Fibroblast of pulmonary artery (primary cell): ENCODE measurements at regions not wholly inside any gene's neighbourhood (a gene's known extent, or its start where the extent isn't known, plus 50 kb on each side); places are given as distances from the start of the nearest gene placed in this dataset.

ENCODE experiments used
- DNase-seq: peaks from one replicate; pipeline ENCODE4 v3.0.0-alpha.2; 2010; ENCODE audit warnings: low read depth
- H3K4me3 ChIP-seq: replicated peaks from 2 replicates; pipeline ENCODE4 v1.5.1; 2011; ENCODE audit warnings: low read depth, mild to moderate bottlenecking, control low read depth, low read length, moderate library complexity
- TF ChIP-seq, protein P1 (sequence below): IDR thresholded peaks from 2 replicates; pipeline ENCODE4 v1.5.1; 2011; ENCODE audit warnings: mild to moderate bottlenecking, control low read depth, low read length, inconsistent platforms; ENCODE audit errors: missing control alignments

DNA sequence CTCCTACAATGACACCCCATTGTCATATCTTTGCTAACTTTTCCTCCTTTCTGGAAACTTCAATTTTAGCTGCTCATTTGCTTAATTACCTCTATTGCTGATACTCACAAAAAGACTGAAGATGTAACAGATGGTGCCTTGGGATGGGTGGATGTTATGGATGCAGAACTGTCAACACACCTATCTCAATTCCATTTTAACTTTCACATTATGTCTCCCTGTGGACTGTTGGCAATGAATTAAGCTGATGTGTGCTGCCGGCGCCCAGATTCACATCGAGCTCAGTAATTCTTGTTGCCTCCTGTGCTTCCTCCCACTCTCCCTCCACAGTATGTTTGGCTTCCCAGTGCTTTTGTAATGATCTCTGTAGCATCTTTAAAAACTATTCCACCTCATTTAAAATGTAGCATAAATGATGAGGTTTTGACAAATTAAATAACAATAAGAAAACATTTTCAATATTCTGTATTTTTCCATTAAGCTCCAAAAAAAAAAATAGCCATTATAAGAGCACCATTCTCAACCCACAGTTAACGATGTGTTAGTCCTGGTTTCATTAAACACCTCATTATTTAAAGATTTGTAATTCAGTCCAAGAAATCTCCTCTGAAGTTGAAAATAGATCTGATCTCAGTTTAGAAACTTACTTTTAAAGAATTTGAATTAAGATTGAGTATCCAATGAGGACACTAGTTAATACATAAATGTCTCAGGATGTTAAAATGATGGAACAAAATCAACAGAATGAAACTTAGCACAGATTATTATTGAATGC lies 99.9 kb upstream of the FAM216B start:
- no peak for DNase-seq
- TF ChIP-seq, protein P1, sequence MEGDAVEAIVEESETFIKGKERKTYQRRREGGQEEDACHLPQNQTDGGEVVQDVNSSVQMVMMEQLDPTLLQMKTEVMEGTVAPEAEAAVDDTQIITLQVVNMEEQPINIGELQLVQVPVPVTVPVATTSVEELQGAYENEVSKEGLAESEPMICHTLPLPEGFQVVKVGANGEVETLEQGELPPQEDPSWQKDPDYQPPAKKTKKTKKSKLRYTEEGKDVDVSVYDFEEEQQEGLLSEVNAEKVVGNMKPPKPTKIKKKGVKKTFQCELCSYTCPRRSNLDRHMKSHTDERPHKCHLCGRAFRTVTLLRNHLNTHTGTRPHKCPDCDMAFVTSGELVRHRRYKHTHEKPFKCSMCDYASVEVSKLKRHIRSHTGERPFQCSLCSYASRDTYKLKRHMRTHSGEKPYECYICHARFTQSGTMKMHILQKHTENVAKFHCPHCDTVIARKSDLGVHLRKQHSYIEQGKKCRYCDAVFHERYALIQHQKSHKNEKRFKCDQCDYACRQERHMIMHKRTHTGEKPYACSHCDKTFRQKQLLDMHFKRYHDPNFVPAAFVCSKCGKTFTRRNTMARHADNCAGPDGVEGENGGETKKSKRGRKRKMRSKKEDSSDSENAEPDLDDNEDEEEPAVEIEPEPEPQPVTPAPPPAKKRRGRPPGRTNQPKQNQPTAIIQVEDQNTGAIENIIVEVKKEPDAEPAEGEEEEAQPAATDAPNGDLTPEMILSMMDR: no peak
- H3K4me3 ChIP-seq: no peak overlapping the region

DNA sequence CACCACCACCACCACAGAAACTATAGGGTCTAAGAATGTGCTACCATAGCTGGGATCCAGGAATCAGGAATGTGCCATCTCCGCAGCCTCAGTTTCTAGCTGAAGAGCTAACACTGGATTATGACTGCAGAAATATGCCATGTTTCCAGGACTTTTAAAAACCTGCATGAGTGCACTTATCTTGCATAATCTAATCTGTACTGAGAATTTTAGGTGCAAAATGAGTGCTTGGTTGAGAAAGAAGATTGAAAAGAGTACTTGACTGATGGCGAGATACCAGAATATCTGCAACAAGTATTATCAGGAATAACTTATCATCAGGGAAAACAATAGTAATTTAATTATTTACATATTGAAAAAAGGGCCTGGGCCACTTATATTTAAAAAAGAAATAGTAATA lies 97.2 kb upstream of the FAM216B start:
- H3K4me3 ChIP-seq: no peak overlapping the region
- TF ChIP-seq, protein P1: no peak
- no peak for DNase-seq

DNA sequence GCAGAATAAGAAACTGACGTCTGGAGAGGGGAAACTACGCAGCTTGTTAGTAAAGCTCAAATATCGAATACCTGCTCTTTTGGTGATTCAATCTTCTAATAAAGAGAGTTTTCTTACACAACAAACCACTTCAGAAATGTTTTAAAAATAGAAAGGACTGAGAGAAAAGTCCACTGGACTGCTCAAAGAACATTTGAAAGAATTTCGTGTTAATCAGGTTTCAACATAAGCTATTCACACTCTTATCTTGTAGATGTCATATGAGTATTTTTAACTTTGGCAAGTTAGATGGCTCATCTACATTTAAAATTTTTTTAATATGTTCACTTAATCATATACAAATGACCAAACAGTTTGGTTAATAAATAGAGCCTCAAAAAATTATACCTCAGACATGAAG lies 95.6 kb upstream of the FAM216B start:
- H3K4me3 ChIP-seq: no peak overlapping the region
- no peak for DNase-seq
- TF ChIP-seq, protein P1: no peak

- TF ChIP-seq, protein P1: no peak
- no peak overlapping the region for H3K4me3 ChIP-seq
- peak; percentile 12 for DNase-seq
Observed at GRCh38 chr13:42686165-42686564, 95.2 kb upstream of the FAM216B start.

GRCh38 chr13:42688821-42689220 lies 92.6 kb upstream of the FAM216B start:
- H3K4me3 ChIP-seq: no peak overlapping the region
- DNase-seq: no peak
- TF ChIP-seq, protein P1: no peak

- H3K4me3 ChIP-seq: no peak overlapping the region
- TF ChIP-seq, protein P1: no peak
- DNase-seq: peak; percentile 63
Observed at GRCh38 chr13:42696191-42696590, 85.2 kb upstream of the FAM216B start.

DNA sequence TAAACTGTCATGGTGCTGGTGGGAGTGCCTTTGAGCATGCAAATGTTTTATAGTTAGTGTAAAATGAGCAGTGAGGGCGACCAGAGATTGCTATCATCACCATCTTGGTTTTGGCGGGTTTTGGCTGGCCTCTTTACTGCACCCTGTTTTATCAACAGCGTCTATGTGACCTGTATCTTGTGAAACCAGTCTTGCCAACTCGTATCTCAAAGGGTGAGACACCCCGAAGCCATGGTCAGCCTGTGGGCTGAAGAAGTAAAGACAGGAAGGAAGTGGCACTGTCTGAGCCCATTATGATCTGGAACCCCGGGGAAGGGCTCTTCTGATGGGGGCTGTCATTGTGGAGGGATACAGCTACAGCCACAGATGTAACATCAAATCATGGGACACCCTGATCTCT lies 81.5 kb upstream of the FAM216B start:
- H3K4me3 ChIP-seq: no peak overlapping the region
- DNase-seq: no peak
- TF ChIP-seq, protein P1: no peak
